H1 (cell line): ENCODE measurements at regions not wholly inside any gene's neighbourhood (a gene's known extent, or its start where the extent isn't known, plus 50 kb on each side); places are given as distances from the start of the nearest gene placed in this dataset.

Source experiments
- BACH1 ChIP-seq: IDR thresholded peaks from 2 replicates; pipeline ENCODE4 v1.6.1; 2012; ENCODE audit warnings: low read length, improper control_type of control experiment
- CBX5 ChIP-seq: fragments of 300-800, 300-1000 bp; sonication (generic); IDR thresholded peaks from 2 replicates; pipeline ENCODE4 v1.7.1; 2016; ENCODE audit warnings: antibody characterized with exemption, low read length, low read depth
- CBX8 ChIP-seq: fragments of 300-800, 300-1000 bp; sonication (generic); IDR thresholded peaks from 2 replicates; pipeline ENCODE4 v1.7.1; 2016; ENCODE audit warnings: low read depth, low read length, borderline replicate concordance
- CHD7 ChIP-seq: fragments of 300-600 bp; sonication (generic); IDR thresholded peaks from 2 replicates; pipeline ENCODE4 v1.7.1; 2012; ENCODE audit warnings: low read length, moderate library complexity, mild to moderate bottlenecking, inconsistent platforms; ENCODE audit not compliant: insufficient replicate concordance
- EP300 ChIP-seq, 2 experiments: IDR thresholded peaks; 1 replicate in 1 of 2; 2 replicates in 1 of 2; pipeline ENCODE4 v1.6.1; 2011 to 2012; ENCODE audit warnings: low read depth in 2 of 2, low read length in 2 of 2, mild to moderate bottlenecking in 2 of 2, borderline replicate concordance in 1 of 2, inconsistent platforms in 1 of 2, moderate library complexity in 1 of 2
- RNF2 ChIP-seq: fragments of 200-900, 300-1000 bp; sonication (generic); IDR thresholded peaks from 2 replicates; pipeline ENCODE4 v1.7.1; 2016; ENCODE audit warnings: borderline replicate concordance, low read depth, mild to moderate bottlenecking, antibody characterized with exemption, low read length; ENCODE audit not compliant: poor library complexity, severe bottlenecking; ENCODE audit errors: missing control alignments
- SP2 ChIP-seq: IDR thresholded peaks from 2 replicates; pipeline ENCODE4 v1.6.1; 2012; ENCODE audit warnings: mild to moderate bottlenecking, low read length, inconsistent platforms
- TEAD4 ChIP-seq: IDR thresholded peaks from 2 replicates; pipeline ENCODE4 v1.6.1; 2012; ENCODE audit warnings: low read depth, low read length, inconsistent platforms, mixed read lengths
- USF2 ChIP-seq: IDR thresholded peaks from 2 replicates; pipeline ENCODE4 v1.6.1; 2011; ENCODE audit warnings: low read length, improper control_type of control experiment
- YY1 ChIP-seq: IDR thresholded peaks from 2 replicates; pipeline ENCODE4 v1.6.1; 2011; ENCODE audit warnings: low read depth, mild to moderate bottlenecking, low read length

GRCh38 chr22:34934261-34934660 lies 131.7 kb upstream of the ISX start (continued):
- no peak for TF ChIP-seq CHD7
- no peak for TF ChIP-seq USF2
- no peak for TF ChIP-seq YY1
- no peak for TF ChIP-seq BACH1
- TF ChIP-seq EP300 (IDR thresholded peaks at IDR 0.05; ENCODE audit: borderline replicate concordance in 1 of 2, low read depth in 2 of 2, low read length in 2 of 2): no peak
- no peak for TF ChIP-seq CBX8
- TF ChIP-seq CBX5: no peak
- no peak for TF ChIP-seq RNF2
- no peak for TF ChIP-seq SP2
- no peak for TF ChIP-seq TEAD4
